ENCODE measurements at regions not wholly inside any gene's neighbourhood (a gene's known extent, or its start where the extent isn't known, plus 50 kb on each side); places are given as distances from the start of the nearest gene placed in this dataset.

DNA sequence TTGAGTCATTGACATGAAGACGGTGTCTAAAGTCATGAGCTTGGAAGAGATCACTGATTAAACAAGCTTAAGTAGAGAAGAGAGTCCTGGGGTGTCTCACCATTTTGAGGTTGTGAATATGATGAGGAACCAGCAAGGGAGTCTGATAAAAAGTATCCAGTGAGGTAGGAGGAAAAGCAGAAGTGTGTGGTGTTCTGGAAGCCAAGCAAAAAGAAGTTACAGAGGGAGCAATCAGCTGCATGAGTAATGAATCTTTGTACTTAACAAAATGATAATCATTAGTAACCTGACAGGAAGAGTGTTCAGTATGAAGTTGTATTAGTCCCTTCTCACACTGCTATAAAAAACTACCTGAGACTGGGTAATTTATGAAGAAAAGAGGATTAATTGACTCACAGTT, 131.3 kb downstream of the C11orf87 start:
- TF ChIP-seq, protein P1, sequence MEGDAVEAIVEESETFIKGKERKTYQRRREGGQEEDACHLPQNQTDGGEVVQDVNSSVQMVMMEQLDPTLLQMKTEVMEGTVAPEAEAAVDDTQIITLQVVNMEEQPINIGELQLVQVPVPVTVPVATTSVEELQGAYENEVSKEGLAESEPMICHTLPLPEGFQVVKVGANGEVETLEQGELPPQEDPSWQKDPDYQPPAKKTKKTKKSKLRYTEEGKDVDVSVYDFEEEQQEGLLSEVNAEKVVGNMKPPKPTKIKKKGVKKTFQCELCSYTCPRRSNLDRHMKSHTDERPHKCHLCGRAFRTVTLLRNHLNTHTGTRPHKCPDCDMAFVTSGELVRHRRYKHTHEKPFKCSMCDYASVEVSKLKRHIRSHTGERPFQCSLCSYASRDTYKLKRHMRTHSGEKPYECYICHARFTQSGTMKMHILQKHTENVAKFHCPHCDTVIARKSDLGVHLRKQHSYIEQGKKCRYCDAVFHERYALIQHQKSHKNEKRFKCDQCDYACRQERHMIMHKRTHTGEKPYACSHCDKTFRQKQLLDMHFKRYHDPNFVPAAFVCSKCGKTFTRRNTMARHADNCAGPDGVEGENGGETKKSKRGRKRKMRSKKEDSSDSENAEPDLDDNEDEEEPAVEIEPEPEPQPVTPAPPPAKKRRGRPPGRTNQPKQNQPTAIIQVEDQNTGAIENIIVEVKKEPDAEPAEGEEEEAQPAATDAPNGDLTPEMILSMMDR (IDR thresholded peaks at IDR 0.05; ENCODE audit: insufficient read depth, low read depth, low read length), result no peak
- TF ChIP-seq EZH2 (IDR thresholded peaks at IDR 0.05; ENCODE audit: insufficient read depth, low read length), result no peak
